GM18507 (cell line): ENCODE measurements at regions not wholly inside any gene's neighbourhood (a gene's known extent, or its start where the extent isn't known, plus 50 kb on each side); places are given as distances from the start of the nearest gene placed in this dataset.
"Not testable (repeated sequence)": the region's sequence is repeated elsewhere in the genome, so short reads cannot be mapped to it uniquely, and the experiment has no call there.

ENCODE experiments used
- DNase-seq: peaks from one replicate; pipeline ENCODE4 v3.0.0; 2011; ENCODE audit warnings: low read depth; ENCODE audit not compliant: insufficient read length; ENCODE audit errors: extremely low spot score
- FAIRE-seq: peaks from 2 replicates; lab custom pipeline; 2011; peaks lifted over from hg19 to GRCh38; lab: Jason Lieb, UNC

- FAIRE-seq, result no peak
- no peak for DNase-seq
Observed at GRCh38 chr3:191518861-191519260, 57.9 kb downstream of the PYDC2 start.

DNA sequence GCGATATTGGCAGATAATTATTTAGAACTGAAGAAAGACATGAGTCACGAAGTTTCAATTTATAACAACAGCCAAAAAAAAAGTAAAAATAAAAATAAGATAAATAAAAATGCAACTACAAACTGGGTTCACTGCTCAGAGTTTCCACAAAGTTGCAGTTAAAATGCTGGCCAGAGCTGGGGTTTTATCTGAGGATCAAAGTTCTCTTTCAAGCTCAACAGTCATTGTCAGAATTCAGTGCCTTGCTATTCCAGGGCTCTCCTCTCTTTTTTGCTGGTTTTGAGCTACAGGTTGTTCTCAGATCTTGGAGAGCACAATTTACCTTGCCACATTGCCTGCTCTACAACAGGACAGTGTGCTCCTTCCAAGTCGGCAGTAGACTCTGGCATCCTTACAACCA, 60.1 kb downstream of the PYDC2 start:
- DNase-seq, result no peak
- FAIRE-seq, result no peak

DNA sequence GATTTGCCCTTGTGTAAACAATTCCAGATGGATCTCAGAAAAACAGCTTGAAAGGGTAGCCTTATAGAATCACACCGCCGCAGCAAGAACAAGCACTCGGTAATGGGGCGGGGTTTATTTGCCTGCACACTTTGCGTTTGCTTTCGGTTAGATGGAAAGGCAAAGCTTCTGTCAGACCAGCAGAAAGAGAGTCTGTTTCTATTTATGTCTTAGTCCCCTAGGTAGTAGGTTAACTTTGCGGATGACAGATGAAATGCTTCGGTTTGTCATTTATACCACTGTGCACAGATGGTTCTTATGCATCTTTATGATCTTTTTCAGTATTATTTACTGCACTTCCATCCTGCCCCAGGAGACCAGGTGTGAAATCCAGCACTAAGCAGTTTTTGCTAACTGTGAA, 62.2 kb downstream of the PYDC2 start:
- no peak for FAIRE-seq
- no peak for DNase-seq

DNA sequence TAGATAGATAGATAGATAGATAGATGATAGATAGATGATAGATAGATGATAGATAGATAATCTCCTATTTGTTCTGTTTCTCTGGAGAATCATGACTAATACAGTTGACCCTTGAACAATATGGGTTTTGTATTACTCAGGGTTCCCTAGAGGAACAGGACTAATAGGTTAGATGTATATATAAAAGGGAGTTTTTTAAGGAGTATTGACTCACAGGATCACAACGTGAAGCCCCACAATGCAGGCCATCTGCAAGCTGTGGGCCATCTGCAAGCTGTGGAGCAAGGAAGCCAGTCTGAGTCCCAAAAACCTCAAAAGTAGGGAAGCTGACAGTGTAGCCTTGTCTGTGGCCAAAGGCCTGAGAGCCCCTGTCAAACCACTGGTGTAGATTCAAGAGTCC, 67.6 kb downstream of the PYDC2 start:
- FAIRE-seq (no peak), DNase-seq (no peak)

GRCh38 chr3:191529992-191530391, 69.0 kb downstream of the PYDC2 start:
- FAIRE-seq (no peak), DNase-seq (no peak)

- no peak for DNase-seq
- no peak for FAIRE-seq
Observed at GRCh38 chr3:191531434-191531972, 70.5 kb downstream of the PYDC2 start.

DNA sequence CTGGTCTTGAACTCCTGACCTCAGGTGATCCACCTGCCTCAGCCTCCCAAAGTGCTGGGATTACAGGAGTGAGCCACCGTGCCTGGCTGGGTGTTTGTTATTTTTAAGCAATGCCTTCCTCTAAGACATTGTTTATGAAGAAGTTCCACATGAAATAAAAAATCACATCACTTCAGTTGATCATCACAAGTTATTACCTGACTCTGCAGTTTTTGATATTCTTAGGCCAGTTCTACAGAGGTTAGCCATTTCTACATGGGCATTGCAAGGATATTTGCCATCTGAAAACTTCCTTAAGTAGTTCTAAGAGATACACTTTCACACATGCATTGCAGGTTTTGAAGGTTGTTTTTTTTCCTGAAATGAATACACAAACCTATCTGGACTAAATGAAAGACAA, 82.1 kb downstream of the PYDC2 start:
- FAIRE-seq (no peak), DNase-seq (no peak)

DNA sequence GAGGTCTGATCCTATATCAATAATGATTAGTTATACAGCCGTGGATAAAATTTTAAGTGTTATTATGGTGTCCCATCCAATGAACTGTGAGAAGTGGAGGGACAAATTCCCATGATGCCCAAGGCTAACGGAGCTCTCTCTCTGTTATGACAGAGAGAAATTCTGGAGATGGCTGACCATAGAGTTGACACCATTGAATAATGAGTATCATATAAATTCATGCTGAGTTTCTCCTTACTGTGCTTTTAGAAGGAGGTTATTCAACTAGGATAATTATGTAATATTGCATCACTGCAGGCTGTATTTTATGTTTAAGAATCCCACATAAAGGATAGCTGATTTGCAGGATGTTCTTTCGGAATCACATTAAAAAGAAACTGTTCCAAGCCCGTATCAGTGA, 82.9 kb downstream of the PYDC2 start:
- DNase-seq (no peak), FAIRE-seq (no peak)

GRCh38 chr3:191549357-191549756, 88.4 kb downstream of the PYDC2 start:
- DNase-seq (no peak), FAIRE-seq (no peak)

DNA sequence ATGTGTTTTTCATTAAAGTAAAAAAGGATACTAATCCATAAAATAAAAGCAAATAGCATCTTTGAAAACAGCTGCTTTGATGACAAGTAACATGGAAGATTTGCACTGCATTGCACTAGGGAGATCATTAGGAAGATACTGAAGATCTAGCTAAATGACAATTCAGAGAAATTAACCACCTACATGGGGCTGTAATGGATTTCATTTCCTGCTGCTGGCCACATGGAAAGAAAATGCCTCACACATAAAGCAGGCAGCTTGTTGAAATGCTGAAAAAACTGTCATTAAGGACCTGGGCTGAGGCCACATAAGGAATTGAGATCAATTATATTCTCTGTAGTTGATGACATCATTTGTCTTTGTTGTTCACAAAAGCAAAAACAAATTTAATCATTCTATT, 94.1 kb downstream of the PYDC2 start:
- no peak for DNase-seq
- FAIRE-seq, result no peak

GRCh38 chr3:191557322-191557721, 96.4 kb downstream of the PYDC2 start:
- FAIRE-seq, result no peak

GRCh38 chr3:191563722-191564121, 102.8 kb downstream of the PYDC2 start:
- no peak for FAIRE-seq

More at GRCh38 chr3:191557322-191557721, 96.4 kb downstream of the PYDC2 start:
- no peak for DNase-seq

DNA sequence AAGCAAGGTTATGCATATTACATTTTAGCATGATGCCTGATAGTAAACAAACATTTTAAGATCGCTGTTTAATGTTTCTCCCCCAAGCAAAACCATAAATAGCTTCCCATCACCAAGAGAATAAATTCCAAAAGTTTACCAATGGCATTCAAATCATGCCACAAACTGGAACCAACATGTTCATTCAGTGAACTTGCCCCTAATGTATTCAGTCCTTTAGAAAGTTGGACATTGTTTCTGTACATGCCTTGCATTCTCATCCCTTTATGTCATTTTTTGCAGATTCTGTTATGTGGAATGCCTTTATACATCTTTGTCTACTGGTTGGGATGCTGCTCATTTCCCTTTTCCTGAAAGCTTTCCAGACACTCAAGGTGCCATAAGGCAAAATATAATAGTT, 105.5 kb downstream of the PYDC2 start:
- FAIRE-seq, result no peak
- no peak for DNase-seq

More at GRCh38 chr3:191563722-191564121, 102.8 kb downstream of the PYDC2 start:
- DNase-seq, result no peak

GRCh38 chr3:191568206-191568605, 107.2 kb downstream of the PYDC2 start:
- DNase-seq (no peak), FAIRE-seq (no peak)

DNA sequence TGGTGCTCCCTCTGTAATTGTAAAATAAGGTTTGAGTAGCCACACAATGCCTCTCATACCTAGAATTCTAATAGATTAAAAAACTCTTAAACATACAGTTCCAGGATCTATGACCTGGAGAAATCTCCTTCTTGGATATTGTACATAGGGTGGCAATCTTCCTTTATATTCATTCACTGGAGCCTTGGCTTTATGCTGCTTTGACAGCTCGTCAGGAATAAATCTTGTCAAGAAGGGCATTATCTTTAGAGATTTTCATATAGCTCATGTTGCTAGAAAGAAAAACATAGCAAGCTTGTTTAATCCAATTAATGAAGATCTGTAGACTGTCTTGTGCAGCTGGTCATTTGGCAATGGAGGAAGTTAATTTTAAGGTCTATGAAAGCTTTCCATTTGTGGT, 131.1 kb downstream of the PYDC2 start:
- DNase-seq, result no peak
- FAIRE-seq, result no peak

- no peak for DNase-seq
- FAIRE-seq, result no peak
Observed at GRCh38 chr3:191593486-191593885, 132.5 kb downstream of the PYDC2 start.

DNA sequence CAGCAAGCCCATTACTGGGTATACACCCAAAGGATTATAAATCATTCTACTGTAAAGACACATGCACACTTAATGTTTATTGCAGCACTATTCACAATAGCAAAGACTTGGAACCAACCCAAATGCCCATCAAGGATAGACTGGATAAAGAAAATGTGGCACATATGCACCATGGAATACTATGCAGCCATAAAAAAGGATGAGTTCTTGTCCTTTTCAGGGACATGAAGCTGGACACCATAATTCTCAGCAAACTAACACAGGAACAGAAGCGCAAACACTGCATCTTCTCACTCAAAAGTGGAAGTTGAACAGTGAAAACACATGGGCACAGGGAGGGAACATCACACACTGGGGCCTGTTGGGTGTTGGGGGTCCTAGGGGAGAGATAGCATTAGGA, 154.5 kb downstream of the PYDC2 start:
- not testable (repeated sequence) for DNase-seq, FAIRE-seq

- FAIRE-seq, result no peak
- no peak for DNase-seq
Observed at GRCh38 chr3:191624299-191624698, 163.3 kb downstream of the PYDC2 start.

- DNase-seq (no peak), FAIRE-seq (no peak)
Observed at GRCh38 chr3:191627064-191627463, 166.1 kb downstream of the PYDC2 start.

DNA sequence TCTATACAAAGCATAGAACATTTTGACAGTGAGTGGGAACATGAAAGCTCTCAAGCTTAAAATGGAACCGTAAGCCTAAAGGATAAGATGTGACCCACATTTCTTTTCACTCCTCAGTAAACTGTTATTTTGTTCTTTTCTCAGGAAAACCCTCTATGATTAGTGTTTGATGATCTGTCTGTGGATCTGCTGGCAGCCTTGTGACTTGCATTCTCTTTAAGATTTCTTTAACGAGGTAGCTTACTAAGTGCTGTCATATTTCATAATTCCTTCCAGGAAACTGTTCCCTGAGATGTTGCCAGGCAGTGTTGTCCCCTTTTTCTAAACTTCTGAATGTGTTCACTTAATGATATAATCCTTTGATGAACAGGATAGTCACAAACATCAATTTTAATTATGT, 167.6 kb downstream of the PYDC2 start:
- no peak for FAIRE-seq

DNA sequence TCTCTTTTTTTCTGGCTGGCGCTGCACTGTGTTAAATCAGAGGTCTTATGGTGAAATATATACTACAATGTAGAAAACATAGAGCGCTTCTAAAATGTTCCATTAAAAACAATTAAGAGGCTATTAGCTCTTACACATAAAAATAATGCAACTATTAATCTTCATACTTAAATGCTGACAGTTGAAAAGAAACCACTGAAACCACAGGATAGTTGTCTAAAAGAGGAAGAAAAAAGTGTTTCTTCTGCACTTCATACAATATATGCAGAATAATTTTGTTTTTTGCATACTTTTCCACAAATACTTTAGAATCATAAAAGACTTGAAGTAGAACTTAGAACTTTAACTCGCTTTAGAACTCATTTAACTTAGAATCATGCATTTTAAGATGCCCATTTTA, 170.5 kb downstream of the PYDC2 start:
- DNase-seq, result no peak
- FAIRE-seq, result no peak

More for the DNA sequence above, 167.6 kb downstream of the PYDC2 start:
- DNase-seq, result no peak

DNA sequence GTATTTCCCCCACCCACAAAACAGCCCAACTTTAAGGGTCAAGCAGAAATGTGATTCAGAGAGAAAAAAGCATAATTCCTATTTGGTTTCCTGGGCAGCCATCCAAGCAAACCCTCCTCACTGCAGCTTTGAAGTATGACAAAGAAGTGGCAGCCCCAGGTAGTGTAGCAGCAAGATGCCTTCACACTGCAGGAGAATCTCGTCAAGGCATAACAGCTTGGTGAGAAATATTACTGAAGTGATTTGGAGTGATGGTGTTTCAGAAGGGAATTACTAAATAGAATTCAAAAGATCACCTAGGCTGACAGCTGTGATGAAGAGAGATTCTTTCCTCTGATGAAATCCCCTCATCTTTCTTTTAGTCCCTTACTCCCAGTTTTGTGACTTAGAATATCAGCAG, 173.9 kb downstream of the PYDC2 start:
- DNase-seq (no peak), FAIRE-seq (no peak)
